ENCODE measurements at regions not wholly inside any gene's neighbourhood (a gene's known extent, or its start where the extent isn't known, plus 50 kb on each side); places are given as distances from the start of the nearest gene placed in this dataset.

DNA sequence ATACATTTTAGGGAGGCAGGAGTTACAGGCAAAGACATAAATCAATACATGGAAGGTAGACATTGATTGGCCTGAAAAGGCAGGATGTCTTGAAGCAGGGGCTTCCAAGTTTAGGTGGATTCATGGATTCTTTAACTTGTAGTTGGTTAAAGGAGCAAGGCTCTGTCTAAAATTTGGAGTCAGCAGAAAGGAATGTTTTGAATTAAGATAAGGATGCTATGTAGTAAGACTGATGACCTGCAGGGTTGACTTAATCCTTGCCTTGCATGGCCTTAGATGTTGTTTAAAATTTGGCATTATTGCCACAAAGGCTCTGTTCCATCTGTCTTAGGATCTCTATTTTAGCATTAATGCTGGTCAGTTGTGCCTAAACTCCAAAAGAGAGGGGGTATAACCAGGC lies 171.3 kb downstream of the C5orf15 start:
- no peak for DNase-seq (ENCODE audit: low read depth)

DNA sequence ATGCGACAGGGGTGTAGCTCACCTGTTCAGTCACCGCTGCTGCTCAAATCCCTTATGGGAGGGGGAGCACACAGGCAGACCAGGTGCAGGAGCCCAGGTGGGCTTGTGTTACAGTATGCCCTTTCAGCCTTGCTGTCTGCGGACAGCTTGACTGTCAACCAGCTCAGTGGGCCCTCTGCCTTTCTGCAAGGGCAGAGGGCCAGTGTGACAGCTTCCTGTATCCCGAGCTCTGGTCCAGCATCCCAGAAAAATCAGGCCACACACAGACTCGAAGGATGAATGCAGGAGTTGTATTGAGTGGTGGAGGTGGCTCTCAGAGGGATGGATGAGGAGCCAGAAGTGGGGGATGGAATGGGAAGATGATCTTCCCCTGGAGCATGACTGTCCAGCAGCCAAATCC lies 172.2 kb downstream of the C5orf15 start:
- no peak for DNase-seq (ENCODE audit: low read depth)

DNA sequence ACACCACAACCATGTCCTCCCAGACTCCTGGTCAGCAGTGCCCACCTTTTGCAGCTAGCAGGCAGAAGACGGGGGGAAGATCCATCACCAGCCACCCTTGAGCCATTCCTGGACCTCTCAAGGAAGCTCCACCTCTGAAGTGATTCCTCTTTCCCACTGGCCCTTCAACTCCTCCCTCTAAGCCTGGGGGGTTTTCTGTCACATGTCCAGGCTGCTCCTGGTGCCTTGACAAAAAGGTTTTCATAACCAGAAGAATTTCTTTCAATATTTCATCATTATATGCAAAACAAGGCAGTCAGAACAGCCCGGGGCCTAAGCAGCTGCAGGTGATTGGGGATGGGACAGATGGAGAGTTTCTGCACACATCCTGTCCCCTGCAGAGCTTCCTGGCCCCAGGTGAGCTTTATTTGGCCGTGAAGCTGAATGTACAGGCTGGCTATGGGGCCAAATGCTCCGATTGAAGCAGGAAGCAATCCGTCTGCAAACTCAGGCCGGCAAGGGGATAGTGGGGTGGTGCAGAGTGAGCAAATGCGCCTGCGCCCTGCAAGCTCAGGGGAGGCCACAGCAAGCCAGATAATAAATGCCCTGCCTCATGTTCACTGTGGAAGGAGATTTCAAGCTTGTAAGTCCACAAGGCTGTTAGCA lies 173.5 kb downstream of the C5orf15 start:
- no peak for DNase-seq (ENCODE audit: low read depth)

DNA sequence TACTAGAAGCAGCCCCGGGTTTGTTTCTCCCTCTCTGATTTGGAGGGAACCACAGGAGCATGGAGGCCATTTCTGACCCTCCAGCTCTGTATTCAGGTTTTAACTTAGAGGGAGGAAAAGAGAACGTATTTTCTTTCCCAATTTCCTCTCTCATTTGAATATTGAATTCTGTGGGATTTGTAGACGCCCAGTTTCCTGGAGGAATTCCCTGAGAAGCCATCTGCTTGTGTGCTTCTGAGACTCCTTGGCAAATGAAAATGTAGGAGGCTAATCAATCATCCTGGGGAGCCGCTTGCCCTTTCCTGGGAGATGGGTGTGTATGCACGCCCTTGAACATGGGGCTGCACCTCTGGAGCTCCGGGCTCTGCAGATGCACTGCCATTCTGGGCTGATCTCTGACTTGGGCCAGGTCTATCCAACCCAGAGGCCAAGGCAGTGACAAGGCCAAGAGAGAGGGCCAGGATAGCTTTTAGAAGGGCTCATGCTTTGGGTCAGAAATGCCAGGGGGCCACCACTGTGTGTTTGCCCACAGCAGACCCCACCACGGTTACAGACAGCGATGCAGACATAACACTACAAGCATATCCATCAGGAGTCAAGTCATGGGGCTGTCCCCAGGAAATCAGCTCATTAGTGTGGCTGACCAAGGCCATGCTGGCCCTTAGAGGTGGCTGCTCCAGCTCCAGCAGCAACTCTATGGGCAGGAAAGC lies 174.5 kb downstream of the C5orf15 start:
- DNase-seq (ENCODE audit: low read depth) = no peak

DNA sequence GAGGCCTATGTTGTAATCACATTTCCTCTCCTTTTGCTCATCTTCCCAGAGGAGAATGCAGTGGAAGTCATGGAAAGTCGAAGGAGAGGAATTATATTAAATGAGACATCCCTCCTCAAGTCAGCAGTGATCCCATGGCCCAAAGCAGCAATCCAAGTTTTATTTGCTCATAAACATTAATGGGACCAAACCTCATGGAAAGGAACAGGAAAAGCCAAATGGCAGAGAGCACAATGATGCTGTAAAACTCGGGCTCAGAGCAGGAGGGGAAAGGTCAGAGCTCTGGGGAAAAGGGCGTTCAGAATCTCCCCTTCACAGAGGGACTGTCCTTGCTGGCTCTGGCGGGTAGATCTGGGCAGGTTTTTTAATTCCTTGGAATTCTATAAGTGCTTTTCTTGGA lies 175.8 kb downstream of the C5orf15 start:
- no peak for DNase-seq (ENCODE audit: low read depth)

DNA sequence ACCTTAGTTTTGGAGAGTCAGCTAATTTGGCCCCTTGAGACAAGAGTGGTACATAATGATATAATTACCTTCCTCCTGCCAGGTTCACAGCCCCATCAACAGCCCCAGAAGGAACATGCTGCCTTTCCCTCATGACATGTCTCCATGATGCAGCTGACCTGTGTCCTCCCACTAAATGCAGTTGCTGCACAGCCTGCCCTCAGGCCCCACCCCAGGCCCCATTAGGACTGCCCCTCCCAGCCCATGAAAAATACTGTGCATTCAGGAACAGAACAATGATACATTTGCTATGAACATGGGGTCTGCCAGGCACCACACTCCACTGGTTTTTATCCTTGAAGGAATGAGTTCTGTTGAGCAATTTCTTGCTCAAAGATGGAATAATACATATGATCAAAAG lies 176.4 kb downstream of the C5orf15 start:
- DNase-seq (ENCODE audit: low read depth) = no peak

DNA sequence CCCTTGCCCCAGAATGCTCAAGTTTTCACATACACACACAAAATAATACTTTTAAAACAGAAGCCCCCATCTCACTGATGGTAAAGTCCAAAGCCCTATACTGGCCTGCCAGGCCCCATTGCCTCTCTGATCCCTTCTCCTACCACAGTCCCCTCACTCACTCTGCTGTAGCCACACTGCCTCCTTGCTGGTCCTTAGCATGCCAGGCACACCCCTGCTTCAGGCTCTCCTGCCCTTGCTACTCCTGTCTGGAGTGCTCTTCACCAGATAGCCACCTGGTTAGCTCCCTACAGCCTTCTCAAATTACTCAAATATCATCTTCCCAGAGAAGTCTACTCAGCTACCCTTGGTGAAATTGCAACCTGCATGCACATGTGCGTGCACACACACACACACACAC lies 177.5 kb downstream of the C5orf15 start:
- no peak for DNase-seq (ENCODE audit: low read depth)

DNA sequence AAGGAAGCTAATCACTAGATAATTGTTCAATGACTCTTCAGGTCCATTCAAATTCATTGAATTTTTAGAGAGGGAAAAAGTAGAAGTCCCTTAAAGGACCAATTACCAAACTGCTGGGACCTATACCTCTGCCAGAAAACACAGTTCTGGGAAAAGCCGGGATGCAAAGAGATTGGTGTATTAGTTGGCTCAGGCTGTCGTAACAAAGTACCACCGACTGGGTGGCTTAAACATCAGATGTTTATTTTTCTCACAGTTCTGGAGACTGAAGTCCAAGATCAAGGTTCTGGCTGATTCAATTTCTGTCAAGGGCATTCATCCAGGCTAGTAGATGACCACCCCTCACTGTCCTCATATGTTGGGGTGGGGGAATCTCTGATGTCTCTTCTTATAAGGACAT lies 177.1 kb upstream of the FSTL4 start:
- DNase-seq (ENCODE audit: low read depth) = no peak

DNA sequence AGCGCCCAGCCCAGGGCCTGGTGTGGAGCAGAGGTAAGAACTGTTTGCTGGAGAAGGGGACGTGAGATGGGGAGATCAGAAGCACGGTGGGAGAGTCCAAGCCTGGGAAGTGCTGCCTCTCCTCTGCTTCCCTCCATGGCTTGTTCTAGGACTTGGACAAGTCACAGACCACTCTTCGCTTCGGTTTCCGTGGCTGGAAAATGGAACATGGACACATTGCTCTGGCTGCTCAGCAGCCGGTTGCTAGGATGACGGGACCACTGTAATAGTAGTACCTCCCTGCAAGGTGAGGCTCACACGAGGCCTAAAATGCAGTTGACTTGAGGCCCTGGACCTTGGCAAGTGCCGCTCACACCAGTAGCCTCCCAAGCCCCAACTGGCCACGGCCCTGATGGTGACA lies 175.8 kb upstream of the FSTL4 start:
- DNase-seq (ENCODE audit: low read depth) = no peak

DNA sequence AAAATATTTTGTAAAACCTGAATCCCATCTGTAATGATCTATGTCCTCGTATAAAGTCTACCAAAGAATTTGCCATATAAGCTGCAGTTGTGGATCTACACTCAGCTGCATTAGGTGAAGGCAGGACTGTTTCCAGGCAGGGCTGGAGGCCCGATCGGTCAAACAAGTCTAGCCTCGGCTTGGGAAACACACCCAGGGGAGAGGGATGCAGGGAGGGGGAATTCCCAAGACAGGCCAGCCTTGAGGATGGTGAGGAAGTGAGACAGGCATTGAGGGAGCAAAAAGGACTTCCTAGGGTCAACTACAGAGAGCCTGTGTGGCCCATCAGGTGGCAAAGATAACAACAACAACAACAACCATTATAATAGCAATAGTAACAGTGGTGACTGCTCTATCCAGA lies 174.1 kb upstream of the FSTL4 start:
- DNase-seq (ENCODE audit: low read depth) = no peak

DNA sequence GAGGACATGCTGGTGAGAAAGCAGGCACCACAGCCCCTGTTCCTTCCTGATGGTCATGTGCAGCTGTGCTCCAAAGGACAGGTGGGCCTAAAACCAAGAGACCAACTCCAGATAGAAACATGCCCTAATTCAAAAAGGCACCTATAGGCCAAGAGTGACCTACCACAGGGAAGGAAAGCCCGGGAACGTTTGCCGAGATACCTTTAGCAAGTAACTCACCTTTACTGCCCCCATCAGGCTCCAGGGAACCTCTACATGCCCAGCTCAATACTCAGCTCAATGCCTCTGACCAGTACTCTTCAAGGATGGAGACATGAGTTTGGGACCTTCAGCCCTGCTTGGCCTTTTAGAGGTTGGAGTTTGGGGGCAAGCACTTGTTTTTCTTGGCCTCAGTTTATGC lies 172.8 kb upstream of the FSTL4 start:
- DNase-seq (ENCODE audit: low read depth) = peak; percentile 3

DNA sequence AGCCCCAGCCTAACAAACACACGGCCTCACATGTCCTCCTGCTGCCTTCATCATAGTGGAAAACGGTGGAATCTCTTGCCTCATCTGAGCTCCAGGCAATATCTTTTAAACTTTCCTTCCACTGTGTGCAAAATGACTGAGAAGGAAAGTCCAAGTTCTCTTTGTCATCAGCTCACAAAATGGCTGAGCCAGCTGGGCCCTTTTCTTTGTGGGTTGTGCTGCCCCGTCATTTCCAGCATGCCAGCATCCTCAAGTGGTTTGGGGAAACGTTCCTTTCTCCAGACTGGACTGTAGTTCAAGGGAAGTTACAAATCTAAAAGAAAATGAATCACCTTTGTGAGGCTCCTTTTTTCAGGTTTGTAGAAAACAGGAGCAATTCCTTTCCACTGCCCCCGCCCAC lies 171.1 kb upstream of the FSTL4 start:
- DNase-seq (ENCODE audit: low read depth) = no peak

DNA sequence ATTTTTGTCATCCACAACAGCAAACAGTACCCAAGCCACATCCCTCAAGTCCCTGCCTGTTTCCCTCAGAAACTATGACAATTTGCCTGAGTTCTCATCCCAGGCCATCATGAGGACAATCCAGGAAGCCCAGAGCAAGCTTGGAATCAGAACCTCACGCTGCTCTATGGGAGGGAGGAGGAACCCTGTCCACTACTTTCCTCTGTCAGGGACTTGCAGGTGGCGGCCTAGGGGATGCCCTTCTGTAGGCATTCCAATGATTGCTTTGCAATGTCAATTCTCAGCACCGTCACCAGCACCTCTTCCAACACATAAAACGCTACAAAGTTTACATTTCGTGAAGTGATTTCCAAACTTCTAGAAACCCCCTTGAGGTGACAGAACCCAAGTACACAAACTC lies 170.4 kb upstream of the FSTL4 start:
- no peak for DNase-seq (ENCODE audit: low read depth)

DNA sequence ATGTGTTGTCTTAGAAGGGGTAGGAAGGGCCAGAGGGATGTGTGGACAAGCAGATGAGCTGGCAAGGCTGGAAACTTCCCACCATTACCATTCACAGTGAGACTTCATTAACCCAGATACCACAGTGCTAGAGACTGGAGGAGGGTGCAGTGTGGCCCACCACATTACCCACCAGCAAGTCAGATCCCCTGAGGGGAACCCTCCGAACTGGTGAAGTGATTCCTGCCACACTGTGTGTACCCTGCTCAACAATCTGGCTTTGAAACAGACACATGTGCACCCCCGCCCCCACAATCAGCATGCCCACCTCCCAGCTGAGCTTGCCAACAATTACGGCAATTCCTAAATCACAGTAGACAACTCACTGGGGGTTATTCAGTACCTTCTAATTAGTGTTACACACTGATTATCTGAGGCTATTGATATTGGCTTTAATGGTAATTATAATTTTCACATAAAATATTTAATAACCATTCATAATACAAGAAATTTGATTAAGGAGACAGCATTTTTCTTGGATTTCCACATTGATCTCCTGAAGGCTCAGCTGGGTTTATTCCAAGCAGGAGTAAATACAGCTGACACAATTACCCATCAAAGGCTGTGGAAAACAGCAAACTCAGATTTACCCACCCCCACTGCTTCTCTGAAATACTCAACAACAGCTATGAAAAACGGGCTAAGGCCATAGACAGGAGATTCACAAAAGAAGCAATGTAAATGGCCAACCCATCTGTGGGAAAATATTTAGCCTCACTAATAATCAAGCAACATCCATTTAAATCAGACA lies 169.3 kb upstream of the FSTL4 start:
- DNase-seq (ENCODE audit: low read depth) = no peak

DNA sequence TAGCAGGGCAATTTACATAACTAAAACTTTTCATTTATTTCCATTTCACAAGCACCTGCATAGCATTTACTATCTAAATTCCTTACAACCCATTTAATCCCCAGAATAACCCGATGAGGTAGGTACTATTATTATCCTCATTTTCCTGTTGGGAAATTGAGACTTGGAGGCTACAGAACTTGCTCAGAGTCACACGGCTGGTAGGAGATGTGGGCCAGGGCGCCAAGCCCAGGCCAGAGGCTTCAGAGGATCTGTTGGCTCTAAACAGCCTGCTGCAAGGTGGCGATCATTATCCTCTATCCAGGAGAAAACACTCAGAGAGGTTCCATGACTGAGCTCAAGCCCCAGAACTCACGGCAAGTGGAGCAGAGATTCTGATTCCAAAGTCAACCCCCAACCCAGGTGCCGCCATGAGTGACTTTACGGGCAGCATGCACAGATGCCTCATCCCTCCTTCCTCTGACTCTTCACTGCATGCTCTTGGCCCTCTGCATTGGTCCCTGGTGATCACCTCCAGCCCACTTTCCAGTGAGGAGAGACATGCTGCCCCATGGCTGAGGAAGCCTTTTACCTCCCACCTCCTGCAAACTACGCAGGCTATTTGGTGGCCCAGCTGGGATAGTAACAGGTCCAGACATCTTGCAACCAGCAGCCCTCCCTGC lies 168.4 kb upstream of the FSTL4 start:
- no peak for DNase-seq (ENCODE audit: low read depth)

DNA sequence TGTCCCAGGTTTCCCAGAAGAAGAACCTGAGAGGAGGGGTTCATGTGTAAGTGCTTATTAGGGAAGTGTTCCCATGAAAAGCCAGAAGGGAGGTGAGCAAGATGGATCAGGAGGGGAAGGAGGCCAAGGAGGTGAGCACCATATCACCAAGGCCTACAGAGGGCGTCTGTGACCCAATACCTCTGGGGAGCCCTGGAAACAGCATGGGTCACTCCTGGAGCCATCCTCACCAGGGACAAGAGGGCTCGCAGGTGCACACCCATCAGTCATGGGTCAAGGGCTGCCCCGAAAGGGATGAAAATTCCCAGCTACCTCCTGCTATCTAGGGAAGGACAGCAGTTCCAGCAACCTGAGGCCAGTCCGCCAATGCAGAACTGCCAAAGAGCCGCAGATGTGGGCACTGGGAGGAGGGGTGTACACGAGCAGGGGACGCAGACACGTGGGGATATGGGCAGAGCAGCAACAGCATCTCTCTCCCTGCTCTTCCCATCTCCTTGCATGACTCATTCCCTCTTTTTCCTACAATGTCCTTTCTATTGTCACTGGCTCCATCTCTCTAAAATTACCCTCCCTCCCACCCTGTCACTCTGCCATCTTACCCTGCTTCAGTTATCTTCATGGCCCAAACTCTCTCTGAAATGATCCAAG lies 167.6 kb upstream of the FSTL4 start:
- DNase-seq (ENCODE audit: low read depth) = peak; percentile 3

DNA sequence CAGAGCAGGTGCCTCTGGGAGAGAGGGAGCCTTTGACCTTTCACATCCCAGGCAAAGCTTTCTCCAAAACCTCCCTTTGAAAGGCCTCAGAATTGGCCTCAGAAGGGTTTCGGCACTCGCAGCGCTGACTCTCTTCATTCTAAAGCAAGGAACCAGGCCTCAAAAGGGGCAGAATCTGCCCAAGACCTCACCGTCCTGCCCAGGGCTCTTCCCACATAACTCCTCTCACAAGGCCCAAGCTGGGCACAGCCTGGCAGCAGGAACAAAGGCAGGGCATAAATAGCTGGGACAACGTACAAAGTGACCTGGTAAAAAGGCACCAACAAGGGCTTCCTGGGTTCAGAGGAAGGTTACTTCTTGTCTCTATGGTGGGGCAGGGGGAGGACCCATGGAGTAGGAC lies 166.3 kb upstream of the FSTL4 start:
- no peak for DNase-seq (ENCODE audit: low read depth)

DNA sequence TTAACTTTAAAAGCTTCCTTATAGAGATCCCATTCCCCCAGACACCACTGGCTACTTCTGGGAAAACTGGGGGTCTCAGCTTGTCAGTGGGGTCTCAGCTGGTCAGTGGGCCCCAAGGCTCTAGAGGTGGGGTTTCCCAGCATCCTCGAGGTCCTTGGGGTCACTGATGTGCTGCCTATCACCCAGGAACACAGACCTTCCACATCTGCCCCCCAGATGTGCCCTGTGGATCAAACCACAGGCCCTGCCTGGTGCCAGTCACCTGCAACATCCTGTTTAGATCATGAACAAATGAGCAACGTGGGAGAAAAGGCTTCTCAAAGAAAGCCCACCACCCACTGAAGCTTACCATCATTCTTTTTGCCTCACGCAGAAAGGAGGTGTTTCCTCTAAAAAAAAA lies 165.6 kb upstream of the FSTL4 start:
- no peak for DNase-seq (ENCODE audit: low read depth)

DNA sequence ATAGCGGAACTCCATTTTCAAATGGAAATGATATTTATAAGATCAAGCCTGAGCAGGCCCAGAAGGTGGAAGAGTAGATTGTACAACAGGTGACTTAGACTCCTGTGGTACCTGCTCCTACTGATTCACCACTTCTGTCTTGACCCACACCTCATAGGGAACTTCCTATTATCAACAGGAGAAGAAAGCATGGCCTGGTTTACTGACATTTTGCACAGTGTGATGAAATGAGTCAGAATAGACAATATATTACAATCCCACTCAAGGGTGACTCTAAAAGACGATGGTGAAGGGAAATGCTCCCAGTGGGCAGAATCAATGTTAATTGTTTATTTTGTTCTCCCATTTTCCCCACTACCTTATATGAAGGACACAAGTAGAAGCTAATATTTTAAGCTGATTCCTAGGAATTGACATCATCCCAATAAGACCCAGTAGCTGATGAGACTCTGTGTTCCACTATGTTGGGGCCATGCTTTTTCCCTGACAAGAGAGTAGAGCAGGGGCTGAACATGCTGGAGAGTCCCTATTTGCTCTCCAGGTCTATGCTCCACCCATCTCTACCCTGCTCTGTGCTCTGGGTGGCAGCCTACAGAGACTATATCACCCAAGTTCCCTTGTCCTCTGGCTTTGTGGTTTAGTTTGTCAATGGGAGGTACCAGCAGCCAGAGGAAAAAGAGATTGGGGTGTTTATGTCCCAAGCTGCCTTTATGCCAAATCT lies 163.4 kb upstream of the FSTL4 start:
- DNase-seq (ENCODE audit: low read depth) = no peak

DNA sequence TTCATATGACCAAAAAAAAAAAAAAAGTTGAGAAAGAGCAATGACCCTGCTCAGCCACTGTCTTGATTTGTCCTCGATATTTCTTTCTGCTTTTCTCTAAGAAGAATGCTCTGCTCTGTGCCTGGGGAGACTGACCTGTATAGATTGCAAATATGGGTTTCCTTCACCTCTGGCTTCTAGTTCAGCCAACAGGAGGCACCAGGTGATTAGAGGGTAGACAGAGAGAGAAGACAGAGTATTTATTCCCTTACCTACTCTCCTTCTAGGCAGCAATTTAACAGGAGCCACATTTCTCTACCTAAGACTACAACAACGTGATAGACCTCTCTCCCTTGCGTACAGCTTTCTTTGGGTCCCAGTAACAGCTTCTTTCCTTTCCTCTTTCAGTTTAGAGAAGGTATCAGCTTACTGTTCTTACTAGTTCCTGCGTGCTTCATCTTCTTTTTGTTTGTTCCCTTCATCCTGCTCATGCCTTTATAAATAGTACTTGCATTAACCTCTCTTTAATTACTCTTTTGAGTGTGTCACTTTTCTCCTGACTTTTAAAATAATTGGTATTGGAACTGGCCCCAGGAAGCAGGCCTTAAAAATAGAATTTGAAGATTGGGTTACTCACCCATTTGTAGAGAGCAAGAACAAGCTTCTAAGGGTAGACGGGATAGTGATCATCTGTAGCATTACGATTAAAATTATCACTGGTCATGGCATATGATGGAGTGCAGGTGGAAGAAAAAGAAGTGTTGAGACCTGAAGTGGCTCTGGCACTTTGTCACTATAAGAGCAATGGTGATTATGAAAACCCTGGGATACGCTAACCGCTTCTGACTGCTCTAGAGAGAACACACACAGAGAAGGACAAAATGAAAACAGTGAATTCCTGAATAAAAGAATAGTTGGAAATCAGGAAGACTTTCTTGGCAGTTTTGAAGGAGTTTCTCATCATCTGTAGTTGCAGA lies 161.2 kb upstream of the FSTL4 start:
- DNase-seq (ENCODE audit: low read depth) = no peak
